ENCODE measurements at regions not wholly inside any gene's neighbourhood (a gene's known extent, or its start where the extent isn't known, plus 50 kb on each side); places are given as distances from the start of the nearest gene placed in this dataset.

GRCh38 chr5:89028595-89029285, 145.8 kb upstream of the MEF2C start:
- DNase-seq (ENCODE audit: low read depth, low spot score): peak; percentile 58
- TF ChIP-seq CTCF (IDR thresholded peaks at IDR 0.05; ENCODE audit: low read depth, low read length): no peak
- no peak overlapping the region for H3K4me3 ChIP-seq (ENCODE audit: low read depth, low read length)
- in situ Hi-C loops (cut with HindIII; ENCODE audit: low sequenced_read_pairs): no loop called here

GRCh38 chr5:89024045-89024444, 141.1 kb upstream of the MEF2C start:
- DNase-seq (ENCODE audit: low read depth, low spot score): no peak
- no peak for TF ChIP-seq CTCF (IDR thresholded peaks at IDR 0.05; ENCODE audit: low read depth, low read length)
- H3K4me3 ChIP-seq (ENCODE audit: low read depth, low read length): no peak overlapping the region
- in situ Hi-C loops (cut with HindIII; ENCODE audit: low sequenced_read_pairs): no loop called here

GRCh38 chr5:89020926-89021610, 138.1 kb upstream of the MEF2C start:
- in situ Hi-C loops (cut with HindIII; ENCODE audit: low sequenced_read_pairs): no loop called here
- no peak for DNase-seq (ENCODE audit: low read depth, low spot score)
- no peak for TF ChIP-seq CTCF (IDR thresholded peaks at IDR 0.05; ENCODE audit: low read depth, low read length)

GRCh38 chr5:89016741-89017303, 133.8 kb upstream of the MEF2C start:
- no peak for TF ChIP-seq CTCF (IDR thresholded peaks at IDR 0.05; ENCODE audit: low read depth, low read length)
- in situ Hi-C loops (cut with HindIII; ENCODE audit: low sequenced_read_pairs): no loop called here
- H3K4me3 ChIP-seq (ENCODE audit: low read depth, low read length): no peak overlapping the region
- DNase-seq (ENCODE audit: low read depth, low spot score): no peak

More at GRCh38 chr5:89020926-89021610, 138.1 kb upstream of the MEF2C start:
- H3K4me3 ChIP-seq (ENCODE audit: low read depth, low read length): no peak overlapping the region

GRCh38 chr5:89015409-89015808, 132.4 kb upstream of the MEF2C start:
- DNase-seq (ENCODE audit: low read depth, low spot score): no peak
- no peak for TF ChIP-seq CTCF (IDR thresholded peaks at IDR 0.05; ENCODE audit: low read depth, low read length)
- H3K4me3 ChIP-seq (ENCODE audit: low read depth, low read length): no peak overlapping the region
- in situ Hi-C loops (cut with HindIII; ENCODE audit: low sequenced_read_pairs): no loop called here

GRCh38 chr5:89011778-89012711, 129.1 kb upstream of the MEF2C start:
- in situ Hi-C loops (cut with HindIII; ENCODE audit: low sequenced_read_pairs): no loop called here
- H3K4me3 ChIP-seq (ENCODE audit: low read depth, low read length): no peak overlapping the region
- no peak for DNase-seq (ENCODE audit: low read depth, low spot score)
- no peak for TF ChIP-seq CTCF (IDR thresholded peaks at IDR 0.05; ENCODE audit: low read depth, low read length)
